ENCODE measurements at regions not wholly inside any gene's neighbourhood (a gene's known extent, or its start where the extent isn't known, plus 50 kb on each side); places are given as distances from the start of the nearest gene placed in this dataset.

GRCh38 chr3:148319161-148319915 is 378.4 kb upstream of the AGTR1 start:
- FAIRE-seq = no peak

DNA sequence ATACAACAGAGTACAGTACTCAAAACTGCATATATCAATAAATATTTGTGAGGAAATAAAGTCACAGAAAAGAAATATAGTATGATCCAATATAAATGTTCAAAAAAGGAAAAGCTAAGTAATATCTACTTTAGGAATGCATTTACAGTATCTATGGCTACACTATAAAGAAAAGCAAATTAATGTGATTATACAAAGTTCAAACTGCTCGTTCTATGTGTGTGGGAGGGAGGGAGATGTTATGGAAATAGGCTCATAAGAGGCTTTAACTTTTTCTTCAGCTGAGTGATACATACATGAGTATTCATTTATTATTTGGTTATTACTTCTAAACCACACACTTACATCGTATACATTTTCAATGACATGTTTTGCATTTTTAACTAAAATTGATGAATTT is 377.7 kb upstream of the AGTR1 start:
- FAIRE-seq = no peak

DNA sequence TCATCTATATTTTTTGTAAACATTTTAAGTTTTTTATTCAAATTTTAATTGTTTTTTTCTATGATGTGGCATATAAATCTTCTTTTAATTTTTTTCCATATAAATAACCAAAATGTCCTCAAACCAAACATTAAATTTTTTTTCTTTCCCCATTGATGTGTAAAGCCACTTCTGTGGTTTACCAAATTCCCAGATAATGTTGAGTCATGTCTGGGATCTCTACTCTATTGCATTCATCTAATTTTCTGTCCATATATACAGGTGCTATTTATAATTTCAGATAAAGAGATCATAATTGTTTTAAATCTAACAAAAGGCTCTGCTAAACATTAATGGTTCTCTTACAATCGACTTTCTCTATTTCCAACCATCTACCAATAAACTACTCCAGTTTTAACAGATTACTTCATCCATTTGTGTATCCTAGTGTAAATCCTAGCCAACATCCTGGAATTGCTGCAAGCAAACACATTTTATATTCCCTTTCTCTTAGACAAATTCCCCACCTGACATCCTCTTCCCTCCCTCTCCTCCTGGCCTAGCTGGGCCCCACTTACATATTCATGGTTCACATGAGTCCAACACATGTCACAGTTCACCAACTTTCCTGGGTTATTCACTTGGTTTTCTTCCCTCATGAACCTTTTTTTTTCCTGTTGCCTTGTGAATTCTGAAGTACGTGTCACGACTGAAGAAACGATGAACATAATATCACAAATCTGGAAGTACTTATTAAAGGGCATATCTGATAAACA is 368.0 kb upstream of the AGTR1 start:
- FAIRE-seq = no peak

DNA sequence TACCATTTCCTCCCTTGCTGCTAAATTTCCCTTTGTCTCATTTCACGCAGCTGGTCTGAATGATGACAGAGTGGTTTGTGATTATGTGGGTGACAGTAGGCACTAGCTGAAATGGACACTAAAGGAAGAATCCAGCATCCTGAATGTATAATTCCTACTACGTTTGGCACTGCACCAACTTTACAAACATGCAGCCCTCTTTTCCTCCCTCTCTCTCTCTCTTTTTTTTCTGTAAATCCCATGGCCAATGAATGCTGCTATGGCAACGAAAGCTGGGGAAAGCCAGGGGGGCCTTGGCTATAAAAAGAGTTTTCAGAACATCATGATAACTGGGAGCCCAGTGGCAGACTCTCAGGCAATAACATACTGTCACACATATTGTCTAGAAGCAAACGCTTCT is 367.2 kb upstream of the AGTR1 start:
- no peak for FAIRE-seq

- no peak for FAIRE-seq
These were observed 366.4 kb upstream of the AGTR1 start for GRCh38 chr3:148331081-148331846.

DNA sequence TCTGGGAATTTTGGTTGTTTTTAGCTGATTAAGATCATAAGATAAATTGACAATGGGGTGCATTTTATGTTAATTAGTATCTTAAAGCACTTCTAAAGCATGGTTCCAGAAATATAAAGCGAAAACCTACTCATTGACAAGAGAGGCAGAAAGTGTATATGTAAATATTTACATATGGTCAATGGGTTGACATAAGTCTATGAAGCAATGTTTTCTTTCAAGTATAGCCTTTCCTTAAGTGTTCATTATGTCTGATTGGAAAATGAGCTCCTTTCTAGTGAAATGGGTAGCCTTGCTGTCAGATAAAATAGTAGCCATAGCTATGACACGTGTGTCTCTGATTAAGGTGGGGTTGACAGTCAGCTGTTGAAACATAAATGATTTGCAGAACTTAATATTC is 365.2 kb upstream of the AGTR1 start:
- FAIRE-seq = no peak

- no peak for FAIRE-seq
These were observed 364.6 kb upstream of the AGTR1 start for GRCh38 chr3:148333091-148333490.

DNA sequence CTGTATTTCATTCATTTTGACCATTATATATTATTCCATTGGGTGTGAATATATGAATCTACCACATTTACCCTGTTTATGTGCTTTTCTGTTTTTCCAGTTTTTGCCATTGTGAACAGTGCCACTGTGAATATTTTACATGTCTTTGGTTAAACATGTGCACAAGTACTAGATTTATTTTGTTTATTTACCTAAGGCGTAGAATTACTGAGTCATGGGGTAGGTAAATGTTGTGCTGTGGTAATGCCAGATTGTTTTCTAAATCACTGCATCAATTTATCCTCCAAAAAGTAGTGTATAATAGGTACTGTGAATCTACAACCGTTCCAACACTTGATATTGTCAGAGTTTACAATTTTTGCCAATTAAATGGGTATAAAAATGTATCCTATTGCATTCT is 362.1 kb upstream of the AGTR1 start:
- FAIRE-seq = no peak

DNA sequence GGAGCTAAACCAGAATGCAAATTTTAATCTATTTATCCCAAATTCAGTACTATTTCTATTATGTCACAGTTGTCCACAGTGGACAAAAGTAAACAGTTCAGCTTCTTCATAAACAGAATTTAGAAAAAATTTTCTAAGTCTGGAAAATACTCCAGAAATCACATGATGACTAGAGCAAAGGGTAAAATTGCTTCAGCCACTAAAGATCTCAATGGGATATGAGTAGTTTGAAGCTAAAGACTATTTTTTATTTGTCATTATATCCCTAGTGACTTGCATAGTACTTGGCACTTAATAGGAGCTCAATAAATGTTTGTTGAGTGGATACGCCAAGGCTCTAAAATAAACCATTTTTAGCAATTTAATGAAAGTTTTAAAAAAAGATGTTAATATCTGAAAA is 354.3 kb upstream of the AGTR1 start:
- no peak for FAIRE-seq

DNA sequence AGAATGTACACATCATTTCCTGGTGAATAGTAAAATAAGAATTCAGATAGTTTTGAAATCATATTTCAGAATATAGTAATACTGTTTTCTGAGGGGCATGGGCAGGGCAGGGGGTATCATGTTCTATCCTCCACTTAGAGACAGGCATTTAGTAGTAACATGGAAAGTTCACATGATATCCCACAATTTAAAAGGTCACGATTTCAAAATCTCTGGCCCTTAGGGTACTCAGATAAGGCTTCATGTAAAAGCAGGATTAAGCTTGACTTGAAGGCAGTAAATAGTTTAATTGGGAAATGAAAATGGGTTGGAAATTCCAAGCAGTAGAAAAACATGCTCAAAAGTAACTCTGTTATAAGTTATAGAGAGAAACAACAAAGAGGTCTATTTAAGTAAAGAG is 353.2 kb upstream of the AGTR1 start:
- FAIRE-seq = no peak

GRCh38 chr3:148360051-148360450 is 337.7 kb upstream of the AGTR1 start:
- no peak for FAIRE-seq

DNA sequence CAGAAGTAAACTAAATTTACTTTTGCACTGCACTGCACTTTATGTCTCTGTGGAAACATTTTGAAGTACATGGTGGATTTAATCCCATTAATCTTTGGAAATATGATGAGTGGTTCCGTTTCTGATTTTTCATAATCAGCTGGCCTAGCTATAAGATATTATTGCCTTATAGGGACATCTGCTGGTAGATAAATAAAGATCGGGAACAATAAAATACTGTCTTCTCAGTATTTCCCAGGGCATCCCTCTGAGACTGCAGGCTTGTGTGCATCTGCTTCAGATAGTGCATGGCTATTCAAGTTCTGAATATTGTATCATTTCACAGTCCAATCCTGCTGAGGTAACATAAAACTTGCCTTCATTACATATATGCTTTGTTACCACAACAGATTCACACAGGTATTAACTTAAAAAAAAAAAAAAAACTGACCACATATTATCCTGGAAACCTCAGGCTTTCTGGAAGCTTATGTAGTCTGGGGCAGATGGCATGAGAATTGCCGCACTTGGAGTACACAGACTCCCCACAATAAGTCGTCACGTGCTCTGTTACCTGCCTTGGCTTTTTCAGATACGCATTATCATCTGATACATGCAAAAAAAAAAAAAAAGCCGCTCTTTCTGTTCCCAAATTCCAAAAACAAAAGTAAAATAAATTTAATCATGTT is 330.8 kb upstream of the AGTR1 start:
- FAIRE-seq = no peak

DNA sequence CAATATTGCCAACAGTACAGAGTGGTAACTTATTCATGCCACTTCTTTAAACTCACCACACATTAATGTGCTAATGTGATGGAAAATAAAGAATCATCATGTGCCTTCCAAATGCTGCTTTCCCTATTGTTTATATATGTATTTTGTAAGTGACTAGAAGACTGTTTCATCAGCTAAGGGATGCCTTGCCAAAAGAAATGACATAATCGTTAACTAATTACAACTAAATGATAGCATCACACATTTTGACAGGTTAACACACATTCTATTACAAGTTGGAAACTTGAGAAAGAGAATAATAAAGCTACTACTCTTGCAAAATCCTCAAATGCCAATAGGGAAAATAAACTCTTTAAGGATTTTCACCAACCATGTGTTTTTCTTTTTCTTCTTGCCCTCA is 329.9 kb upstream of the AGTR1 start:
- FAIRE-seq = no peak

GRCh38 chr3:148369381-148369780 is 328.3 kb upstream of the AGTR1 start:
- FAIRE-seq = no peak

GRCh38 chr3:148372206-148372875 is 325.4 kb upstream of the AGTR1 start:
- FAIRE-seq = no peak

DNA sequence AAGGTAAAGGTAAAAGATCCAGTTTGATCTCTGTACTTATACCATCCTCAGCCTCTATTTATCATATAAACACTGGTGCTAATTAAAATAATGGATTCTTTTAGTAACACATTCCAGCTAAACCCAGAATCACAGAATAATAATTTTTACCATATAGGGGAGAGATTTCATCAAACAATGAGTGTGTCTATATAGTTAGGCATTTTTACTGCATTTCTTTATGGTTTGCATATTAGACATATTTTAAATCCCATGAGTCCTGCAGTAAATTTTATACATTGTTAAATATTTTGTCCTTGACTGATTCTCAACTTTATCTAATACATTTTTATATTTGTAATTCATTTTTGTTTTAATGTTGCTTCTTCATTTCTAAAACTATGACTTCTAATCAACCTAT is 323.7 kb upstream of the AGTR1 start:
- no peak for FAIRE-seq

GRCh38 chr3:148379763-148380382 is 317.8 kb upstream of the AGTR1 start:
- FAIRE-seq = no peak

DNA sequence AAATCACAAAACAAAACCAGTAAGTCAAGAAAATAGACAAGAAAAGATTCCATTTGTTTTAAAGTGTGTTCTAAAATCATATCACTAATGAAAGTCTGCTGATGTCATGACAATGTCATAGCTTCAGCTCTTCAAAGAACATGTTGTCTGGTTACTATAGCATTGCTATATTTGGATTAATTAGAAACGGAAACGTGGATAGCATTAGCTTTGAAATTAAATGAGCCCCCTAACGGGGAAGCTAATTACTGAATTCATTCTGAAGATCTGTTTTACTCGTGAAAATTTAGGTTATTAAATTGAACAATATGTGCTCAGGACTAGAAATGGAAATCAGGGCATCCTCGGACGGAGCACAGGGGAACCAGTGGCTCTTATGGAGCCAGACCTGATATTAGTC is 316.7 kb upstream of the AGTR1 start:
- no peak for FAIRE-seq

GRCh38 chr3:148389916-148390315 is 307.8 kb upstream of the AGTR1 start:
- no peak for FAIRE-seq

- FAIRE-seq = no peak
These were observed 301.9 kb upstream of the AGTR1 start for GRCh38 chr3:148395821-148396220.

GRCh38 chr3:148400754-148401153 is 296.9 kb upstream of the AGTR1 start:
- no peak for FAIRE-seq

- no peak for FAIRE-seq
These were observed 289.0 kb upstream of the AGTR1 start for GRCh38 chr3:148408667-148409066.
